Tongue (tissue), 2 donors: ENCODE measurements at regions not wholly inside any gene's neighbourhood (a gene's known extent, or its start where the extent isn't known, plus 50 kb on each side); places are given as distances from the start of the nearest gene placed in this dataset. TPM values are rescaled to one million over a fixed set of nuclear protein-coding genes. Genes with fewer than 3 reads are reported as not detected.
"Not testable (repeated sequence)": the region's sequence is repeated elsewhere in the genome, so short reads cannot be mapped to it uniquely, and the experiment has no call there.

Experiments
- DNase-seq: peaks from one replicate; pipeline ENCODE4 v3.0.0-alpha.2; 2015
- small RNA-seq: library from RNA; depleted of rRNA; stranded (forward); fragments of <200 nt; gene quantifications from one replicate; pipeline ENCODE3, GENCODE V24; 2014; ENCODE audit warnings: low replicate concordance

- no peak for DNase-seq
Observed at GRCh38 chr7:50854831-50855230, 72.1 kb upstream of the GRB10 start.

GRCh38 chr7:50854247-50854646 lies 71.6 kb upstream of the GRB10 start:
- no peak for DNase-seq

GRCh38 chr7:50853311-50853710 lies 70.6 kb upstream of the GRB10 start:
- no peak for DNase-seq

- no peak for DNase-seq
Observed at GRCh38 chr7:50852901-50853300, 70.2 kb upstream of the GRB10 start.

- DNase-seq: no peak
Observed at GRCh38 chr7:50851891-50852290, 69.2 kb upstream of the GRB10 start.

- no peak for DNase-seq
Observed at GRCh38 chr7:50851451-50851850, 68.8 kb upstream of the GRB10 start.

- no peak for DNase-seq
Observed at GRCh38 chr7:50849991-50850390, 67.3 kb upstream of the GRB10 start.

GRCh38 chr7:50848203-50848602 lies 65.5 kb upstream of the GRB10 start:
- no peak for DNase-seq

- not testable (repeated sequence) for DNase-seq
Observed at GRCh38 chr7:50844861-50845260, 62.2 kb upstream of the GRB10 start.

- DNase-seq: no peak
Observed at GRCh38 chr7:50842041-50842440, 59.3 kb upstream of the GRB10 start.

- DNase-seq: no peak
Observed at GRCh38 chr7:50838675-50839377, 56.1 kb upstream of the GRB10 start.

GRCh38 chr7:50837965-50838364 lies 55.3 kb upstream of the GRB10 start:
- DNase-seq: no peak

GRCh38 chr7:50836646-50837045 lies 54.0 kb upstream of the GRB10 start:
- DNase-seq: no peak

GRCh38 chr7:50835156-50835555 lies 52.5 kb upstream of the GRB10 start:
- DNase-seq: no peak

GRCh38 chr7:50834679-50835078 lies 52.0 kb upstream of the GRB10 start:
- no peak for DNase-seq

GRCh38 chr7:50834031-50834535 lies 51.4 kb upstream of the GRB10 start:
- DNase-seq: no peak

GRCh38 chr7:50832744-50833143 lies 50.0 kb upstream of the GRB10 start:
- no peak for DNase-seq

Small RNAs in the stretch of these regions (small RNA-seq; reads per million reads assigned to genes)
- not detected for gene AC009296.1
- not detected for gene RF00394
